ENCODE measurements at regions not wholly inside any gene's neighbourhood (a gene's known extent, or its start where the extent isn't known, plus 50 kb on each side); places are given as distances from the start of the nearest gene placed in this dataset.

GRCh38 chr3:102529452-102529851 is 94.6 kb downstream of the ZPLD1 start:
- ATAC-seq = no peak

GRCh38 chr3:102530415-102531181 is 95.8 kb downstream of the ZPLD1 start:
- no peak for ATAC-seq

- no peak for ATAC-seq
Observed at GRCh38 chr3:102531686-102532085, 96.9 kb downstream of the ZPLD1 start.

- ATAC-seq = peak in 1 of 2 donors; percentile 13
Observed at GRCh38 chr3:102532901-102533300, 98.1 kb downstream of the ZPLD1 start.

GRCh38 chr3:102533784-102534183 is 99.0 kb downstream of the ZPLD1 start:
- ATAC-seq = no peak

GRCh38 chr3:102536456-102536855 is 101.6 kb downstream of the ZPLD1 start:
- no peak for ATAC-seq

GRCh38 chr3:102537123-102537522 is 102.3 kb downstream of the ZPLD1 start:
- ATAC-seq = no peak

- ATAC-seq = no peak
Observed at GRCh38 chr3:102544741-102545140, 109.9 kb downstream of the ZPLD1 start.

- no peak for ATAC-seq
Observed at GRCh38 chr3:102545276-102545675, 110.5 kb downstream of the ZPLD1 start.

- no peak for ATAC-seq
Observed at GRCh38 chr3:102553876-102554275, 119.1 kb downstream of the ZPLD1 start.

- no peak for ATAC-seq
Observed at GRCh38 chr3:102570511-102570910, 135.7 kb downstream of the ZPLD1 start.

- ATAC-seq = no peak
Observed at GRCh38 chr3:102571006-102571405, 136.2 kb downstream of the ZPLD1 start.

GRCh38 chr3:102571720-102572384 is 137.0 kb downstream of the ZPLD1 start:
- ATAC-seq = no peak

GRCh38 chr3:102573483-102574028 is 138.7 kb downstream of the ZPLD1 start:
- no peak for ATAC-seq

GRCh38 chr3:102574355-102574754 is 139.5 kb downstream of the ZPLD1 start:
- ATAC-seq = no peak

- no peak for ATAC-seq
Observed at GRCh38 chr3:102576651-102577050, 141.8 kb downstream of the ZPLD1 start.

GRCh38 chr3:102577082-102577789 is 142.4 kb downstream of the ZPLD1 start:
- no peak for ATAC-seq

GRCh38 chr3:102580760-102581159 is 145.9 kb downstream of the ZPLD1 start:
- ATAC-seq = no peak

GRCh38 chr3:102586485-102586884 is 151.7 kb downstream of the ZPLD1 start:
- no peak for ATAC-seq

GRCh38 chr3:102593812-102594602 is 159.2 kb downstream of the ZPLD1 start:
- no peak for ATAC-seq

- no peak for ATAC-seq
Observed at GRCh38 chr3:102595057-102595456, 160.2 kb downstream of the ZPLD1 start.

- ATAC-seq = no peak
Observed at GRCh38 chr3:102599819-102600576, 165.2 kb downstream of the ZPLD1 start.
